Endothelial cell (in vitro differentiated cells): ENCODE measurements at regions not wholly inside any gene's neighbourhood (a gene's known extent, or its start where the extent isn't known, plus 50 kb on each side); places are given as distances from the start of the nearest gene placed in this dataset.

Source experiments
- DNase-seq: peaks from one replicate; pipeline ENCODE4 v3.0.0; 2021; ENCODE audit warnings: low spot score
- H3K27ac Mint-ChIP-seq: one replicate; pipeline ENCODE4 v1.8.0; 2021; ENCODE audit warnings: mixed read lengths, inconsistent platforms; ENCODE audit not compliant: unreplicated experiment
- H3K27me3 Mint-ChIP-seq: one replicate; pipeline ENCODE4 v1.8.0; 2021; ENCODE audit warnings: mild to moderate bottlenecking, moderate library complexity, mixed read lengths, inconsistent platforms; ENCODE audit not compliant: unreplicated experiment
- H3K36me3 Mint-ChIP-seq: one replicate; pipeline ENCODE4 v1.8.0; 2021; ENCODE audit warnings: mild to moderate bottlenecking, low read depth, mixed read lengths, inconsistent platforms; ENCODE audit not compliant: unreplicated experiment
- H3K4me1 Mint-ChIP-seq: one replicate; pipeline ENCODE4 v1.8.0; 2021; ENCODE audit warnings: mild to moderate bottlenecking, mixed read lengths, inconsistent platforms; ENCODE audit not compliant: unreplicated experiment
- H3K4me3 Mint-ChIP-seq: one replicate; pipeline ENCODE4 v1.8.0; 2021; ENCODE audit warnings: mild to moderate bottlenecking, mixed read lengths, inconsistent platforms; ENCODE audit not compliant: unreplicated experiment
- H3K9me3 Mint-ChIP-seq: one replicate; pipeline ENCODE4 v1.8.0; 2021; ENCODE audit warnings: mixed read lengths, inconsistent platforms; ENCODE audit not compliant: unreplicated experiment
- CTCF ChIP-seq: fragments of 200-600 bp; sonication (generic); IDR thresholded peaks from one replicate; pipeline ENCODE4 v1.5.0; 2021; ENCODE audit warnings: antibody characterized with exemption; ENCODE audit not compliant: unreplicated experiment

GRCh38 chr2:109689182-109689930, 75.2 kb downstream of the SOWAHC start:
- H3K36me3 Mint-ChIP-seq, result no peaks in the 10 kb centered on the region
- no peak overlapping the region for H3K27ac Mint-ChIP-seq
- no peak for TF ChIP-seq CTCF
- DNase-seq, result no peak
- no peaks in the 10 kb centered on the region for H3K9me3 Mint-ChIP-seq
- no peak overlapping the region for H3K4me3 Mint-ChIP-seq
- peaks cover 1% of the 10 kb centered on the region for H3K27me3 Mint-ChIP-seq
- H3K4me1 Mint-ChIP-seq, result peaks cover 3% of the 10 kb centered on the region

- H3K4me3 Mint-ChIP-seq, result no peak overlapping the region
- peaks cover 1% of the 10 kb centered on the region for H3K27me3 Mint-ChIP-seq
- H3K9me3 Mint-ChIP-seq, result no peaks in the 10 kb centered on the region
- H3K27ac Mint-ChIP-seq, result no peak overlapping the region
- H3K4me1 Mint-ChIP-seq, result peaks cover 3% of the 10 kb centered on the region
- TF ChIP-seq CTCF, result no peak
- DNase-seq, result no peak
- no peaks in the 10 kb centered on the region for H3K36me3 Mint-ChIP-seq
Observed at GRCh38 chr2:109689973-109690372, 75.8 kb downstream of the SOWAHC start.

GRCh38 chr2:109690457-109690821, 76.3 kb downstream of the SOWAHC start:
- no peak overlapping the region for H3K27ac Mint-ChIP-seq

GRCh38 chr2:109690822-109691541, 76.8 kb downstream of the SOWAHC start:
- peaks cover 2% of the 10 kb centered on the region for H3K27me3 Mint-ChIP-seq
- H3K4me3 Mint-ChIP-seq, result no peak overlapping the region

More at GRCh38 chr2:109690457-109690821, 76.3 kb downstream of the SOWAHC start:
- DNase-seq, result no peak
- H3K4me3 Mint-ChIP-seq, result no peak overlapping the region
- TF ChIP-seq CTCF, result no peak
- no peaks in the 10 kb centered on the region for H3K36me3 Mint-ChIP-seq
- H3K4me1 Mint-ChIP-seq, result peaks cover 3% of the 10 kb centered on the region
- H3K27me3 Mint-ChIP-seq, result peaks cover 1% of the 10 kb centered on the region
- H3K9me3 Mint-ChIP-seq, result no peaks in the 10 kb centered on the region

More at GRCh38 chr2:109690822-109691541, 76.8 kb downstream of the SOWAHC start:
- Mint-ChIP-seq H3K9me3 (no peaks in the 10 kb centered on the region), H3K36me3 (no peaks in the 10 kb centered on the region), H3K27ac (no peak overlapping the region), H3K4me1 (peaks cover 3% of the 10 kb centered on the region)
- no peak for DNase-seq
- no peak for TF ChIP-seq CTCF
